SK-N-SH (cell line): ENCODE measurements at regions not wholly inside any gene's neighbourhood (a gene's known extent, or its start where the extent isn't known, plus 50 kb on each side); places are given as distances from the start of the nearest gene placed in this dataset.

ENCODE experiments used
- CTCF ChIA-PET: fragments of 300-600, 350-600 bp; formaldehyde crosslinking; extraction: SDS; loops from one replicate; lab custom pipeline; 2021; lab: Yijun Ruan, JAX
- POLR2A ChIA-PET: fragments of 350-600 bp; sonication (Branson Sonifier 250); formaldehyde crosslinking; extraction: SDS; loops from one replicate; lab custom pipeline; 2020; ENCODE audit warnings: antibody characterized with exemption, inconsistent platforms; lab: Yijun Ruan, JAX
- DNase-seq: peaks from one replicate; pipeline ENCODE4 v3.0.0; 2012
- H2AFZ ChIP-seq: fragments of 200-600 bp; sonication (generic); 2 replicates; pipeline ENCODE4 v1.8.1; 2016; ENCODE audit warnings: antibody characterized with exemption, mild to moderate bottlenecking, low read depth
- H3F3A ChIP-seq: fragments of 200-600 bp; sonication (generic); replicated peaks from 2 replicates; pipeline ENCODE3; 2016; ENCODE audit warnings: antibody characterized with exemption, mild to moderate bottlenecking; ENCODE audit not compliant: insufficient read depth
- H3K27ac ChIP-seq, 2 experiments: fragments of 200-500 bp in 1 of 2; fragments of 200-600 bp in 1 of 2; sonication (Bioruptor generic) in 1 of 2; sonication (generic), shearing (Covaris generic) in 1 of 2; 2 replicates each; pipeline versions ENCODE4 v1.5.1 to v1.6.1; 2014 to 2016; ENCODE audit warnings: low read depth in 2 of 2, inconsistent platforms in 1 of 2, low read length in 1 of 2, mild to moderate bottlenecking in 1 of 2, mixed read lengths in 1 of 2
- H3K27me3 ChIP-seq: fragments of 200-600 bp; sonication (generic), shearing (Covaris generic); 2 replicates; pipeline ENCODE4 v1.6.1; 2016; ENCODE audit warnings: mixed run types; ENCODE audit not compliant: insufficient read depth
- H3K36me3 ChIP-seq, 2 experiments: fragments of 200-500 bp in 1 of 2; fragments of 200-600 bp in 1 of 2; sonication (Bioruptor generic) in 1 of 2; sonication (generic) in 1 of 2; replicated peaks in 1 of 2; 2 replicates each; pipeline versions ENCODE3 to v1.5.1; 2014 to 2016; ENCODE audit warnings: low read length in 1 of 2, mild to moderate bottlenecking in 1 of 2; ENCODE audit not compliant: insufficient read depth in 2 of 2, control insufficient read depth in 1 of 2
- H3K4me1 ChIP-seq, 2 experiments: fragments of 200-500 bp in 1 of 2; fragments of 200-600 bp in 1 of 2; sonication (Bioruptor generic) in 1 of 2; sonication (generic), shearing (Covaris generic) in 1 of 2; 2 replicates each; pipeline versions ENCODE4 v1.5.1 to v1.6.1; 2014 to 2016; ENCODE audit warnings: low read depth in 1 of 2, low read length in 1 of 2, mixed run types in 1 of 2; ENCODE audit not compliant: insufficient read depth in 2 of 2, control insufficient read depth in 1 of 2
- H3K4me2 ChIP-seq: fragments of 200-600 bp; sonication (generic), shearing (Covaris generic); 2 replicates; pipeline ENCODE4 v1.6.1; 2017; ENCODE audit warnings: mixed run types
- H3K4me3 ChIP-seq, 2 experiments: fragments of 200-500 bp in 1 of 2; fragments of 200-600 bp in 1 of 2; sonication (Bioruptor generic) in 1 of 2; sonication (generic), shearing (Covaris generic) in 1 of 2; 2 replicates each; pipeline versions ENCODE4 v1.5.1 to v1.8.1; 2014 to 2016; ENCODE audit warnings: low read depth in 2 of 2, inconsistent platforms in 1 of 2, low read length in 1 of 2, mild to moderate bottlenecking in 1 of 2, mixed read lengths in 1 of 2, moderate library complexity in 1 of 2
- H3K79me2 ChIP-seq: fragments of 200-600 bp; sonication (generic); 2 replicates; pipeline ENCODE4 v1.8.1; 2017; ENCODE audit warnings: mild to moderate bottlenecking; ENCODE audit not compliant: insufficient read depth
- H3K9ac ChIP-seq: fragments of 200-600 bp; sonication (generic); 2 replicates; pipeline ENCODE4 v1.6.1; 2017; ENCODE audit warnings: mixed run types
- H3K9me2 ChIP-seq: fragments of 200-600 bp; sonication (generic); 2 replicates; pipeline ENCODE4 v1.6.1; 2017; ENCODE audit warnings: mixed run types
- H3K9me3 ChIP-seq: fragments of 200-600 bp; sonication (generic); 2 replicates; pipeline ENCODE4 v1.6.1; 2017; ENCODE audit warnings: mixed run types, mild to moderate bottlenecking, moderate library complexity
- H4K20me1 ChIP-seq: fragments of 200-600 bp; sonication (generic); 2 replicates; pipeline ENCODE4 v1.6.1; 2017; ENCODE audit warnings: mild to moderate bottlenecking, mixed run types; ENCODE audit not compliant: insufficient read depth
- GABPA ChIP-seq: IDR thresholded peaks from 2 replicates; pipeline ENCODE4 v1.4.0; 2012; ENCODE audit warnings: low read depth, mild to moderate bottlenecking
- NFIC ChIP-seq: IDR thresholded peaks from 2 replicates; pipeline ENCODE4 v1.4.0; 2012; ENCODE audit warnings: borderline replicate concordance
- RAD21 ChIP-seq: IDR thresholded peaks from 2 replicates; pipeline ENCODE4 v1.6.1; 2012; ENCODE audit warnings: mild to moderate bottlenecking, low read length
- RXRA ChIP-seq: IDR thresholded peaks from 2 replicates; pipeline ENCODE4 v1.4.0; 2012; ENCODE audit warnings: low read depth, mild to moderate bottlenecking, borderline replicate concordance
- SMC3 ChIP-seq: IDR thresholded peaks from 2 replicates; pipeline ENCODE4 v1.6.1; 2012; ENCODE audit warnings: low read depth, low read length, improper control_type of control experiment
- TCF12 ChIP-seq: IDR thresholded peaks from 2 replicates; pipeline ENCODE4 v1.4.0; 2012
- TEAD4 ChIP-seq: IDR thresholded peaks from 2 replicates; pipeline ENCODE4 v1.4.0; 2012; ENCODE audit warnings: mild to moderate bottlenecking, borderline replicate concordance; ENCODE audit not compliant: insufficient read depth
- WGBS: methylation state at CpG from one replicate; pipeline ENCODE4 v1.1.6; 2017; ENCODE audit warnings: low lambda C conversion rate; 5-methylcytosine and 5-hydroxymethylcytosine counted together
- TF ChIP-seq, protein P1 (sequence below): IDR thresholded peaks from 2 replicates; pipeline ENCODE4 v1.4.0; 2012; ENCODE audit warnings: low read depth, borderline replicate concordance
- TF ChIP-seq, protein P2 (sequence below): fragments of 200-600 bp; sonication (generic); IDR thresholded peaks from 2 replicates; pipeline ENCODE4 v1.6.1; 2017; ENCODE audit warnings: antibody characterized with exemption, mild to moderate bottlenecking, moderate library complexity
- TF ChIP-seq, protein P3 (sequence below): IDR thresholded peaks from 2 replicates; pipeline ENCODE4 v1.6.1; 2012; ENCODE audit warnings: mild to moderate bottlenecking, low read depth, low read length, moderate library complexity
- TF ChIP-seq, protein P4 (sequence below): fragments of 150-350 bp; IDR thresholded peaks from 2 replicates; pipeline ENCODE4 v1.6.1; 2016; ENCODE audit warnings: mild to moderate bottlenecking, low read depth, low read length

DNA sequence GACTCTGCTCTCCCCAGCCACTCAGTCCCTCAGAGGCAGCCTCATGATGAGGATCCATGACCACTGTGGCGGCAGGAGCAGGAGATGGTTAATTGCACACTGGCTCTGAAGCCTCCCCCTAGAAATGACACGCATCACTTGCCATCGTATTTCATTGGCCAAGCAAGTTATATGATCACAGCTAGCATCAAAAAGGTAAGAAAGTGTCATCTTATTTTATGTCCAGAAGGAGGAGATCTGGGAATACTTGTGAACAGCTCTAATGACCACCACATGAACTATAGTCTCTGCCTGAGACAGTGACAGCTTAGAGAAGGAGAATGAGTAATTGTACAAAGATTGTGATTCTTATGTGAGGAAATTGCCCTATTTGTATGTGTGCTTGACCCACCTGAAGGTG, 363.4 kb downstream of the NUAK1 start:
- TF ChIP-seq TCF12 (no peak), SMC3 (peak; percentile 36), RXRA (no peak), NFIC (no peak), GABPA (no peak), TEAD4 (no peak), RAD21 (peak; percentile 33; the same call in 1 of the 2 replicates)
- TF ChIP-seq, protein P1, sequence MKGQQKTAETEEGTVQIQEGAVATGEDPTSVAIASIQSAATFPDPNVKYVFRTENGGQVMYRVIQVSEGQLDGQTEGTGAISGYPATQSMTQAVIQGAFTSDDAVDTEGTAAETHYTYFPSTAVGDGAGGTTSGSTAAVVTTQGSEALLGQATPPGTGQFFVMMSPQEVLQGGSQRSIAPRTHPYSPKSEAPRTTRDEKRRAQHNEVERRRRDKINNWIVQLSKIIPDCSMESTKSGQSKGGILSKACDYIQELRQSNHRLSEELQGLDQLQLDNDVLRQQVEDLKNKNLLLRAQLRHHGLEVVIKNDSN: no peak
- TF ChIP-seq, protein P2, sequence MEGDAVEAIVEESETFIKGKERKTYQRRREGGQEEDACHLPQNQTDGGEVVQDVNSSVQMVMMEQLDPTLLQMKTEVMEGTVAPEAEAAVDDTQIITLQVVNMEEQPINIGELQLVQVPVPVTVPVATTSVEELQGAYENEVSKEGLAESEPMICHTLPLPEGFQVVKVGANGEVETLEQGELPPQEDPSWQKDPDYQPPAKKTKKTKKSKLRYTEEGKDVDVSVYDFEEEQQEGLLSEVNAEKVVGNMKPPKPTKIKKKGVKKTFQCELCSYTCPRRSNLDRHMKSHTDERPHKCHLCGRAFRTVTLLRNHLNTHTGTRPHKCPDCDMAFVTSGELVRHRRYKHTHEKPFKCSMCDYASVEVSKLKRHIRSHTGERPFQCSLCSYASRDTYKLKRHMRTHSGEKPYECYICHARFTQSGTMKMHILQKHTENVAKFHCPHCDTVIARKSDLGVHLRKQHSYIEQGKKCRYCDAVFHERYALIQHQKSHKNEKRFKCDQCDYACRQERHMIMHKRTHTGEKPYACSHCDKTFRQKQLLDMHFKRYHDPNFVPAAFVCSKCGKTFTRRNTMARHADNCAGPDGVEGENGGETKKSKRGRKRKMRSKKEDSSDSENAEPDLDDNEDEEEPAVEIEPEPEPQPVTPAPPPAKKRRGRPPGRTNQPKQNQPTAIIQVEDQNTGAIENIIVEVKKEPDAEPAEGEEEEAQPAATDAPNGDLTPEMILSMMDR: peak; percentile 42
- TF ChIP-seq, protein P3, sequence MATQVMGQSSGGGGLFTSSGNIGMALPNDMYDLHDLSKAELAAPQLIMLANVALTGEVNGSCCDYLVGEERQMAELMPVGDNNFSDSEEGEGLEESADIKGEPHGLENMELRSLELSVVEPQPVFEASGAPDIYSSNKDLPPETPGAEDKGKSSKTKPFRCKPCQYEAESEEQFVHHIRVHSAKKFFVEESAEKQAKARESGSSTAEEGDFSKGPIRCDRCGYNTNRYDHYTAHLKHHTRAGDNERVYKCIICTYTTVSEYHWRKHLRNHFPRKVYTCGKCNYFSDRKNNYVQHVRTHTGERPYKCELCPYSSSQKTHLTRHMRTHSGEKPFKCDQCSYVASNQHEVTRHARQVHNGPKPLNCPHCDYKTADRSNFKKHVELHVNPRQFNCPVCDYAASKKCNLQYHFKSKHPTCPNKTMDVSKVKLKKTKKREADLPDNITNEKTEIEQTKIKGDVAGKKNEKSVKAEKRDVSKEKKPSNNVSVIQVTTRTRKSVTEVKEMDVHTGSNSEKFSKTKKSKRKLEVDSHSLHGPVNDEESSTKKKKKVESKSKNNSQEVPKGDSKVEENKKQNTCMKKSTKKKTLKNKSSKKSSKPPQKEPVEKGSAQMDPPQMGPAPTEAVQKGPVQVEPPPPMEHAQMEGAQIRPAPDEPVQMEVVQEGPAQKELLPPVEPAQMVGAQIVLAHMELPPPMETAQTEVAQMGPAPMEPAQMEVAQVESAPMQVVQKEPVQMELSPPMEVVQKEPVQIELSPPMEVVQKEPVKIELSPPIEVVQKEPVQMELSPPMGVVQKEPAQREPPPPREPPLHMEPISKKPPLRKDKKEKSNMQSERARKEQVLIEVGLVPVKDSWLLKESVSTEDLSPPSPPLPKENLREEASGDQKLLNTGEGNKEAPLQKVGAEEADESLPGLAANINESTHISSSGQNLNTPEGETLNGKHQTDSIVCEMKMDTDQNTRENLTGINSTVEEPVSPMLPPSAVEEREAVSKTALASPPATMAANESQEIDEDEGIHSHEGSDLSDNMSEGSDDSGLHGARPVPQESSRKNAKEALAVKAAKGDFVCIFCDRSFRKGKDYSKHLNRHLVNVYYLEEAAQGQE: no peak
- TF ChIP-seq, protein P4, sequence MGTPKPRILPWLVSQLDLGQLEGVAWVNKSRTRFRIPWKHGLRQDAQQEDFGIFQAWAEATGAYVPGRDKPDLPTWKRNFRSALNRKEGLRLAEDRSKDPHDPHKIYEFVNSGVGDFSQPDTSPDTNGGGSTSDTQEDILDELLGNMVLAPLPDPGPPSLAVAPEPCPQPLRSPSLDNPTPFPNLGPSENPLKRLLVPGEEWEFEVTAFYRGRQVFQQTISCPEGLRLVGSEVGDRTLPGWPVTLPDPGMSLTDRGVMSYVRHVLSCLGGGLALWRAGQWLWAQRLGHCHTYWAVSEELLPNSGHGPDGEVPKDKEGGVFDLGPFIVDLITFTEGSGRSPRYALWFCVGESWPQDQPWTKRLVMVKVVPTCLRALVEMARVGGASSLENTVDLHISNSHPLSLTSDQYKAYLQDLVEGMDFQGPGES: no peak
- Histone ChIP-seq H4K20me1 (no peaks in the 10 kb centered on the region), H3K9me2 (no peaks in the 10 kb centered on the region), H3K9ac (no peak overlapping the region), H3K9me3 (no peaks in the 10 kb centered on the region), H3K4me3 (no peak overlapping the region), H3F3A (no peaks in the 10 kb centered on the region), H3K4me1 (no peaks in the 10 kb centered on the region), H3K4me2 (no peak overlapping the region), H2AFZ (no peak overlapping the region), H3K27ac (no peak overlapping the region), H3K79me2 (no peaks in the 10 kb centered on the region), H3K27me3 (no peaks in the 10 kb centered on the region), H3K36me3 (no peaks in the 10 kb centered on the region)
- CTCF ChIA-PET: interaction anchor here (0.6 kb wide), 1 partner anchor 361 kb away, joined by 3 read pairs; no protein-coding TSS in a partner anchor
- WGBS: 59% methylated on average over 3 of the region's 3 CpGs
- DNase-seq: no peak
- POLR2A ChIA-PET: no interaction called here
